Mucosa of descending colon (tissue), 3 donors: ENCODE measurements at regions not wholly inside any gene's neighbourhood (a gene's known extent, or its start where the extent isn't known, plus 50 kb on each side); places are given as distances from the start of the nearest gene placed in this dataset.

Experiments
- ATAC-seq: fragments of 200-7000 bp; cut with Tn5 transposase; one replicate; pipeline ENCODE4 v1.9.1; 2020; ENCODE audit warnings: mild to moderate bottlenecking, moderate library complexity
- DNase-seq, 3 donors: peaks; one replicate each; pipeline ENCODE4 v3.0.0-alpha.2; 2020
- H3K36me3 ChIP-seq: fragments of 200-600 bp; one replicate; pipeline ENCODE4 v1.8.0; 2021; ENCODE audit warnings: low read depth, mild to moderate bottlenecking
- H3K4me1 ChIP-seq: fragments of 200-600 bp; one replicate; pipeline ENCODE4 v1.8.0; 2021; ENCODE audit warnings: low read depth, mild to moderate bottlenecking
- H3K4me3 ChIP-seq: fragments of 200-600 bp; one replicate; pipeline ENCODE4 v1.8.0; 2021; ENCODE audit warnings: mild to moderate bottlenecking
- H3K9me3 ChIP-seq: fragments of 200-600 bp; one replicate; pipeline ENCODE4 v1.8.0; 2021; ENCODE audit warnings: mild to moderate bottlenecking
- intact Hi-C, 2 donors: fragments of 100-400 bp; cut with DNase I in 1 of 2; cut with micrococcal nuclease in 1 of 2; formaldehyde crosslinking; loops; one replicate each; pipeline versions ENCODE4 v1.11.0 to v1.11.1; 2022; cut with DNase I, micrococcal nuclease
- TF ChIP-seq, protein P1 (sequence below): fragments of 200-600 bp; IDR thresholded peaks from one replicate; pipeline ENCODE4 v1.8.0; 2022; ENCODE audit warnings: antibody characterized with exemption, mild to moderate bottlenecking
- donor health status: DM: no; HTN: no; CAD: no; lungs with moderate emphysema.
- donor health status: DM: no; HTN: no; CAD: no.
- donor health status: DM: no; HTN: yes; CAD: no.

DNA sequence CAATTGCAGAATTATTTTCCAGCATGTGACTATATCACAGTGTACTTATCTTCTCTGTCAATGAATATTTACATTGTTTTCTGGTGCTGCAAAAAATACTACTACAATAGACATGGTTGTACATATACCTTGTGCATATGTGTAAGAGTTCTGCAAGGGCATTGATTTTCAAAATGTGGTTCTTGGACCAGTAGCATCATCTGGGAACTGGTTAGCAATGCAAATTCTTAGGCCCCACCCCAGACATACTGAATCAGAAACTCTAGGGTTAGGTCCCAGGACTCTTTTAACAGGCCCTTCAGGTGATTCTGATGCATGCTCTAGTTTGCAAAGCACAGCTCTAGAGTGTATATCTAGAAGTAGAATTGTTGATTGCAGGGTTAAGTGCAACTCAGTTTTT, 292.3 kb downstream of the ZNF621 start:
- DNase-seq = no peak
- no peak for ATAC-seq
- TF ChIP-seq, protein P1, sequence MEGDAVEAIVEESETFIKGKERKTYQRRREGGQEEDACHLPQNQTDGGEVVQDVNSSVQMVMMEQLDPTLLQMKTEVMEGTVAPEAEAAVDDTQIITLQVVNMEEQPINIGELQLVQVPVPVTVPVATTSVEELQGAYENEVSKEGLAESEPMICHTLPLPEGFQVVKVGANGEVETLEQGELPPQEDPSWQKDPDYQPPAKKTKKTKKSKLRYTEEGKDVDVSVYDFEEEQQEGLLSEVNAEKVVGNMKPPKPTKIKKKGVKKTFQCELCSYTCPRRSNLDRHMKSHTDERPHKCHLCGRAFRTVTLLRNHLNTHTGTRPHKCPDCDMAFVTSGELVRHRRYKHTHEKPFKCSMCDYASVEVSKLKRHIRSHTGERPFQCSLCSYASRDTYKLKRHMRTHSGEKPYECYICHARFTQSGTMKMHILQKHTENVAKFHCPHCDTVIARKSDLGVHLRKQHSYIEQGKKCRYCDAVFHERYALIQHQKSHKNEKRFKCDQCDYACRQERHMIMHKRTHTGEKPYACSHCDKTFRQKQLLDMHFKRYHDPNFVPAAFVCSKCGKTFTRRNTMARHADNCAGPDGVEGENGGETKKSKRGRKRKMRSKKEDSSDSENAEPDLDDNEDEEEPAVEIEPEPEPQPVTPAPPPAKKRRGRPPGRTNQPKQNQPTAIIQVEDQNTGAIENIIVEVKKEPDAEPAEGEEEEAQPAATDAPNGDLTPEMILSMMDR = no peak
- Histone ChIP-seq H3K36me3 (no peaks in the 10 kb centered on the region), H3K4me3 (no peak overlapping the region), H3K4me1 (no peaks in the 10 kb centered on the region), H3K9me3 (no peaks in the 10 kb centered on the region)
- intact Hi-C loops = no loop called here

GRCh38 chr3:40821315-40821714, 296.6 kb downstream of the ZNF621 start:
- TF ChIP-seq, protein P1 = no peak
- Histone ChIP-seq H3K9me3 (no peaks in the 10 kb centered on the region), H3K4me3 (no peak overlapping the region), H3K4me1 (no peaks in the 10 kb centered on the region), H3K36me3 (no peaks in the 10 kb centered on the region)
- intact Hi-C loops = no loop called here
- ATAC-seq (no peak), DNase-seq (no peak)

DNA sequence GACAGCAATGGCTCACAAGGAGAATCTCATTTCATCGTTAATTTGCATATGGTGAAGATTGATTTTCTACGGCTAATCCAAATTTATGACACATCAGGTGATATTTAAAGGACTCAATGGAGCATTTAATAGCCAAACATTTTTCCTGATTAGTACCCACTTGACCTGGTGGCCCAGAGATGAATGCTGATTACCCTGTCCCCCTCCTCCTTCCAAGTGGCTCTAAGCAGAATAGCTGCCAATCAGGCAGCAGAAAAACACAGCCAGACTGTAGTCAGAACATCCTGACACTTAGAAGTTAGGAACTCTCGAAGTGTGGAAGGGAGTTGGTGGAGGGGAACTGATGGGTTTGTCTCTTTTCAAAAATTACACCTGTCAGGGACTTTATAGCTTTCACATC, 302.5 kb downstream of the ZNF621 start:
- H3K4me1 ChIP-seq = no peaks in the 10 kb centered on the region
- no peaks in the 10 kb centered on the region for H3K36me3 ChIP-seq
- intact Hi-C loops = no loop called here
- DNase-seq (no peak), ATAC-seq (no peak)
- TF ChIP-seq, protein P1 = no peak
- no peak overlapping the region for H3K4me3 ChIP-seq
- no peaks in the 10 kb centered on the region for H3K9me3 ChIP-seq

- ATAC-seq (peak; percentile 42), DNase-seq (peak in 1 of 3 donors; percentile 22)
Measured at GRCh38 chr3:40827942-40828688, 303.4 kb downstream of the ZNF621 start.

DNA sequence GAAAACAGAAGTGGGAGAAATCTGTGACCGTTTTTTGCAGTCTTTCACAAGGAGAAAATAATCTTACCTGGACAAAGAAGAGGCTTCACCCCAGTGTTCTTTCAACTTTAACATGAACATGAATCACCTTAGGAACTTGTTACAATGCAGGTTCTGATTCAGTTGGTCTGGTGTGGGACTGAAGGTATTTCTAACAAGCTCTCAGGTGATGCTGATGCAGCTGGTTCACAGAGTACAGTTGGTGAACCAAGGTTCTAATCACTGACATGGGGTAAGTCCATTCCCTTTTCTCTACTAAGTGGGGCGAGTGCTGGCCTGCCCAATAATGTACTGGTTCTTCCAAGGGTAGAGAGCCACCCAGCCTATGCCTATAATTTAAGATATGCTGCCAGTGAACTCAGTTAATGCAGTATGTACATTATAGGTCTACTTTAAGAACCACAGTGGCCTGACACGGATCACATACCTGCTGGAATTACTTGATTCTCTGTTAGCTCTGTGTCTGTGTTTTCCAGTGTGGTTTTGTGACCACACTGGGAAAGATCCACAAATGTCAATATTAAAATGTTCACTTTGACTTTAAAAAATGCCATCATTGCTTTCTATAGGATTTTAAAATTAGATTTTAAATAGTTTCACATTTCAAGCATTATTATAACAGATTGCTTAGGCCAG, 304.1 kb downstream of the ZNF621 start:
- intact Hi-C loops = no loop called here
- ATAC-seq (no peak), DNase-seq (no peak)
- H3K36me3 ChIP-seq = no peaks in the 10 kb centered on the region
- no peaks in the 10 kb centered on the region for H3K9me3 ChIP-seq
- TF ChIP-seq, protein P1 = no peak
- no peaks in the 10 kb centered on the region for H3K4me1 ChIP-seq
- no peak overlapping the region for H3K4me3 ChIP-seq

More at GRCh38 chr3:40827942-40828688, 303.4 kb downstream of the ZNF621 start:
- Histone ChIP-seq H3K4me1 (no peaks in the 10 kb centered on the region), H3K9me3 (no peaks in the 10 kb centered on the region), H3K4me3 (no peak overlapping the region), H3K36me3 (no peaks in the 10 kb centered on the region)
- TF ChIP-seq, protein P1 = no peak
- intact Hi-C loops = no loop called here
